ENCODE measurements at regions not wholly inside any gene's neighbourhood (a gene's known extent, or its start where the extent isn't known, plus 50 kb on each side); places are given as distances from the start of the nearest gene placed in this dataset.

DNA sequence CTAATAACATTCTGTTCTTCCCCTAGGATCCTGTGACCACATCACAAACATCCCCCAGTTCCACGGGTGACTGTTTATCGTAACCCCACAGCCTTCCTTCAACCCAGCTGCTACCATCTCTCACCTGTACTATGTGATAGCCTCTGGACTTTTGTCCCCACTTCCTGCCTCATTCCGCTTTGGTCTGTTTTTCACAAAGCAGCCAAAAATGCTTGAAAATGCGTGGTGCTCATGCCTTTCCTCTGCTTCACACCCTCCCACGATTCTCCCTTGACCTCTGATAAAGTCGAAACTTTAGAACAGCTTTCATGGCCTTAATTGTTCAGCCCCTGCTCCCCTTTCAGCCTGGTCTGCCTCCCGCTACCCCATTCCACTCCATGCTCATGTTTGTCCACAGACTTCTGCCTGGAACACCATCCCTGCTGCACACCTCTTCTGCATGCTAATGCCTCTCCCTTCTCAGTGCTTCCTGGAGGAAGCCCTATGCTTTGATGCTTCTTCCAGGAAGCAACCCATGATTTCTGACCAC is 165.6 kb downstream of the PLPP3 start (continued):
- TF ChIP-seq, protein P1, sequence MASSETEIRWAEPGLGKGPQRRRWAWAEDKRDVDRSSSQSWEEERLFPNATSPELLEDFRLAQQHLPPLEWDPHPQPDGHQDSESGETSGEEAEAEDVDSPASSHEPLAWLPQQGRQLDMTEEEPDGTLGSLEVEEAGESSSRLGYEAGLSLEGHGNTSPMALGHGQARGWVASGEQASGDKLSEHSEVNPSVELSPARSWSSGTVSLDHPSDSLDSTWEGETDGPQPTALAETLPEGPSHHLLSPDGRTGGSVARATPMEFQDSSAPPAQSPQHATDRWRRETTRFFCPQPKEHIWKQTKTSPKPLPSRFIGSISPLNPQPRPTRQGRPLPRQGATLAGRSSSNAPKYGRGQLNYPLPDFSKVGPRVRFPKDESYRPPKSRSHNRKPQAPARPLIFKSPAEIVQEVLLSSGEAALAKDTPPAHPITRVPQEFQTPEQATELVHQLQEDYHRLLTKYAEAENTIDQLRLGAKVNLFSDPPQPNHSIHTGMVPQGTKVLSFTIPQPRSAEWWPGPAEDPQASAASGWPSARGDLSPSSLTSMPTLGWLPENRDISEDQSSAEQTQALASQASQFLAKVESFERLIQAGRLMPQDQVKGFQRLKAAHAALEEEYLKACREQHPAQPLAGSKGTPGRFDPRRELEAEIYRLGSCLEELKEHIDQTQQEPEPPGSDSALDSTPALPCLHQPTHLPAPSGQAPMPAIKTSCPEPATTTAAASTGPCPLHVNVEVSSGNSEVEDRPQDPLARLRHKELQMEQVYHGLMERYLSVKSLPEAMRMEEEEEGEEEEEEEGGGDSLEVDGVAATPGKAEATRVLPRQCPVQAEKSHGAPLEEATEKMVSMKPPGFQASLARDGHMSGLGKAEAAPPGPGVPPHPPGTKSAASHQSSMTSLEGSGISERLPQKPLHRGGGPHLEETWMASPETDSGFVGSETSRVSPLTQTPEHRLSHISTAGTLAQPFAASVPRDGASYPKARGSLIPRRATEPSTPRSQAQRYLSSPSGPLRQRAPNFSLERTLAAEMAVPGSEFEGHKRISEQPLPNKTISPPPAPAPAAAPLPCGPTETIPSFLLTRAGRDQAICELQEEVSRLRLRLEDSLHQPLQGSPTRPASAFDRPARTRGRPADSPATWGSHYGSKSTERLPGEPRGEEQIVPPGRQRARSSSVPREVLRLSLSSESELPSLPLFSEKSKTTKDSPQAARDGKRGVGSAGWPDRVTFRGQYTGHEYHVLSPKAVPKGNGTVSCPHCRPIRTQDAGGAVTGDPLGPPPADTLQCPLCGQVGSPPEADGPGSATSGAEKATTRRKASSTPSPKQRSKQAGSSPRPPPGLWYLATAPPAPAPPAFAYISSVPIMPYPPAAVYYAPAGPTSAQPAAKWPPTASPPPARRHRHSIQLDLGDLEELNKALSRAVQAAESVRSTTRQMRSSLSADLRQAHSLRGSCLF (CRISPR knock-in tag; IDR thresholded peaks at IDR 0.05; ENCODE audit: borderline replicate concordance): no peak
- TF ChIP-seq ZSCAN31 (CRISPR knock-in tag; IDR thresholded peaks at IDR 0.05; ENCODE audit: low read depth): no peak
- no peak for TF ChIP-seq ARHGAP35 (CRISPR knock-in tag; IDR thresholded peaks at IDR 0.05; ENCODE audit: borderline replicate concordance)
- no peak for TF ChIP-seq ZNF776 (CRISPR knock-in tag; IDR thresholded peaks at IDR 0.05)
- no peak for TF ChIP-seq SP140L (CRISPR knock-in tag; IDR thresholded peaks at IDR 0.05; ENCODE audit: borderline replicate concordance)
- no peak for TF ChIP-seq ZNF136 (CRISPR knock-in tag; IDR thresholded peaks at IDR 0.05; ENCODE audit: low read depth)
- TF ChIP-seq ZNF678 (CRISPR knock-in tag; IDR thresholded peaks at IDR 0.05): no peak
- TF ChIP-seq HDAC2 (CRISPR knock-in tag; IDR thresholded peaks at IDR 0.05): peak; percentile 72
- peak; percentile 34; the same call in 1 of the 2 replicates for TF ChIP-seq GATA4 (IDR thresholded peaks at IDR 0.05; ENCODE audit: borderline replicate concordance, low read depth)
- TF ChIP-seq TBP (CRISPR knock-in tag; IDR thresholded peaks at IDR 0.05): no peak
- peak; percentile 20 for TF ChIP-seq CBX1 (IDR thresholded peaks at IDR 0.05; ENCODE audit: low read depth)
- TF ChIP-seq MLLT10 (CRISPR knock-in tag; IDR thresholded peaks at IDR 0.05): no peak
- TF ChIP-seq, protein P2, sequence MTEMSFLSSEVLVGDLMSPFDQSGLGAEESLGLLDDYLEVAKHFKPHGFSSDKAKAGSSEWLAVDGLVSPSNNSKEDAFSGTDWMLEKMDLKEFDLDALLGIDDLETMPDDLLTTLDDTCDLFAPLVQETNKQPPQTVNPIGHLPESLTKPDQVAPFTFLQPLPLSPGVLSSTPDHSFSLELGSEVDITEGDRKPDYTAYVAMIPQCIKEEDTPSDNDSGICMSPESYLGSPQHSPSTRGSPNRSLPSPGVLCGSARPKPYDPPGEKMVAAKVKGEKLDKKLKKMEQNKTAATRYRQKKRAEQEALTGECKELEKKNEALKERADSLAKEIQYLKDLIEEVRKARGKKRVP (CRISPR knock-in tag; IDR thresholded peaks at IDR 0.05): no peak
- no peak for TF ChIP-seq ZC3H4 (CRISPR knock-in tag; IDR thresholded peaks at IDR 0.05; ENCODE audit: borderline replicate concordance)
- TF ChIP-seq PHF21A (CRISPR knock-in tag; IDR thresholded peaks at IDR 0.05): peak; percentile 68
- TF ChIP-seq KMT2B (CRISPR knock-in tag; IDR thresholded peaks at IDR 0.05): no peak
- peak; percentile 35; the same call in 1 of the 2 replicates for TF ChIP-seq KDM1A (CRISPR knock-in tag; IDR thresholded peaks at IDR 0.05)
- TF ChIP-seq, protein P3, sequence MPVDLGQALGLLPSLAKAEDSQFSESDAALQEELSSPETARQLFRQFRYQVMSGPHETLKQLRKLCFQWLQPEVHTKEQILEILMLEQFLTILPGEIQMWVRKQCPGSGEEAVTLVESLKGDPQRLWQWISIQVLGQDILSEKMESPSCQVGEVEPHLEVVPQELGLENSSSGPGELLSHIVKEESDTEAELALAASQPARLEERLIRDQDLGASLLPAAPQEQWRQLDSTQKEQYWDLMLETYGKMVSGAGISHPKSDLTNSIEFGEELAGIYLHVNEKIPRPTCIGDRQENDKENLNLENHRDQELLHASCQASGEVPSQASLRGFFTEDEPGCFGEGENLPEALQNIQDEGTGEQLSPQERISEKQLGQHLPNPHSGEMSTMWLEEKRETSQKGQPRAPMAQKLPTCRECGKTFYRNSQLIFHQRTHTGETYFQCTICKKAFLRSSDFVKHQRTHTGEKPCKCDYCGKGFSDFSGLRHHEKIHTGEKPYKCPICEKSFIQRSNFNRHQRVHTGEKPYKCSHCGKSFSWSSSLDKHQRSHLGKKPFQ (CRISPR knock-in tag; IDR thresholded peaks at IDR 0.05; ENCODE audit: insufficient replicate concordance): peak; percentile 99
- TF ChIP-seq, protein P4, sequence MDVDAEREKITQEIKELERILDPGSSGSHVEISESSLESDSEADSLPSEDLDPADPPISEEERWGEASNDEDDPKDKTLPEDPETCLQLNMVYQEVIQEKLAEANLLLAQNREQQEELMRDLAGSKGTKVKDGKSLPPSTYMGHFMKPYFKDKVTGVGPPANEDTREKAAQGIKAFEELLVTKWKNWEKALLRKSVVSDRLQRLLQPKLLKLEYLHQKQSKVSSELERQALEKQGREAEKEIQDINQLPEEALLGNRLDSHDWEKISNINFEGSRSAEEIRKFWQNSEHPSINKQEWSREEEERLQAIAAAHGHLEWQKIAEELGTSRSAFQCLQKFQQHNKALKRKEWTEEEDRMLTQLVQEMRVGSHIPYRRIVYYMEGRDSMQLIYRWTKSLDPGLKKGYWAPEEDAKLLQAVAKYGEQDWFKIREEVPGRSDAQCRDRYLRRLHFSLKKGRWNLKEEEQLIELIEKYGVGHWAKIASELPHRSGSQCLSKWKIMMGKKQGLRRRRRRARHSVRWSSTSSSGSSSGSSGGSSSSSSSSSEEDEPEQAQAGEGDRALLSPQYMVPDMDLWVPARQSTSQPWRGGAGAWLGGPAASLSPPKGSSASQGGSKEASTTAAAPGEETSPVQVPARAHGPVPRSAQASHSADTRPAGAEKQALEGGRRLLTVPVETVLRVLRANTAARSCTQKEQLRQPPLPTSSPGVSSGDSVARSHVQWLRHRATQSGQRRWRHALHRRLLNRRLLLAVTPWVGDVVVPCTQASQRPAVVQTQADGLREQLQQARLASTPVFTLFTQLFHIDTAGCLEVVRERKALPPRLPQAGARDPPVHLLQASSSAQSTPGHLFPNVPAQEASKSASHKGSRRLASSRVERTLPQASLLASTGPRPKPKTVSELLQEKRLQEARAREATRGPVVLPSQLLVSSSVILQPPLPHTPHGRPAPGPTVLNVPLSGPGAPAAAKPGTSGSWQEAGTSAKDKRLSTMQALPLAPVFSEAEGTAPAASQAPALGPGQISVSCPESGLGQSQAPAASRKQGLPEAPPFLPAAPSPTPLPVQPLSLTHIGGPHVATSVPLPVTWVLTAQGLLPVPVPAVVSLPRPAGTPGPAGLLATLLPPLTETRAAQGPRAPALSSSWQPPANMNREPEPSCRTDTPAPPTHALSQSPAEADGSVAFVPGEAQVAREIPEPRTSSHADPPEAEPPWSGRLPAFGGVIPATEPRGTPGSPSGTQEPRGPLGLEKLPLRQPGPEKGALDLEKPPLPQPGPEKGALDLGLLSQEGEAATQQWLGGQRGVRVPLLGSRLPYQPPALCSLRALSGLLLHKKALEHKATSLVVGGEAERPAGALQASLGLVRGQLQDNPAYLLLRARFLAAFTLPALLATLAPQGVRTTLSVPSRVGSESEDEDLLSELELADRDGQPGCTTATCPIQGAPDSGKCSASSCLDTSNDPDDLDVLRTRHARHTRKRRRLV (CRISPR knock-in tag; IDR thresholded peaks at IDR 0.05): no peak
